ENCODE measurements at regions not wholly inside any gene's neighbourhood (a gene's known extent, or its start where the extent isn't known, plus 50 kb on each side); places are given as distances from the start of the nearest gene placed in this dataset.

GRCh38 chr4:123522646-123523045 lies 126.1 kb downstream of the SPRY1 start:
- Histone ChIP-seq H3K27me3 (no peaks in the 10 kb centered on the region), H3K4me3 (no peak overlapping the region), H3K9me3 (no peaks in the 10 kb centered on the region), H3K36me3 (no peaks in the 10 kb centered on the region), H3K27ac (no peak overlapping the region), H3K4me1 (no peaks in the 10 kb centered on the region)
- 69 to 77% methylated on average over 3 of the region's 3 CpGs for WGBS, 2 donors
- no peak for TF ChIP-seq CTCF (IDR thresholded peaks at IDR 0.05)
- TF ChIP-seq POLR2A (IDR thresholded peaks at IDR 0.05), result no peak
- TF ChIP-seq EP300 (IDR thresholded peaks at IDR 0.05), result no peak
- no peak for TF ChIP-seq POLR2AphosphoS5 (IDR thresholded peaks at IDR 0.05)
- DNase-seq, result no peak
- intact Hi-C loops (cut with DNase I), result no loop called here

- WGBS, 2 donors, result 77 to 87% methylated on average over 5 of the region's 5 CpGs
- Histone ChIP-seq H3K36me3 (no peaks in the 10 kb centered on the region), H3K4me3 (no peak overlapping the region), H3K27me3 (no peaks in the 10 kb centered on the region), H3K4me1 (no peaks in the 10 kb centered on the region), H3K9me3 (no peaks in the 10 kb centered on the region), H3K27ac (no peak overlapping the region)
- TF ChIP-seq POLR2A (IDR thresholded peaks at IDR 0.05) (no peak), EP300 (IDR thresholded peaks at IDR 0.05) (no peak), CTCF (IDR thresholded peaks at IDR 0.05) (no peak), POLR2AphosphoS5 (IDR thresholded peaks at IDR 0.05) (no peak)
- DNase-seq, result no peak
- intact Hi-C loops (cut with DNase I), result no loop called here
These were observed 128.5 kb downstream of the SPRY1 start for GRCh38 chr4:123524958-123525628.

GRCh38 chr4:123526511-123526910 lies 129.9 kb downstream of the SPRY1 start:
- Histone ChIP-seq H3K27me3 (no peaks in the 10 kb centered on the region), H3K36me3 (no peaks in the 10 kb centered on the region), H3K9me3 (no peaks in the 10 kb centered on the region), H3K4me1 (no peaks in the 10 kb centered on the region), H3K4me3 (no peak overlapping the region), H3K27ac (no peak overlapping the region)
- TF ChIP-seq POLR2A (IDR thresholded peaks at IDR 0.05) (no peak), CTCF (IDR thresholded peaks at IDR 0.05) (no peak)
- 61 to 78% methylated on average over 2 of the region's 2 CpGs for WGBS, 2 donors
- no peak for DNase-seq
- intact Hi-C loops (cut with DNase I), result no loop called here

- intact Hi-C loops (cut with DNase I), result no loop called here
- DNase-seq, result no peak
- no peaks in the 10 kb centered on the region for H3K36me3 ChIP-seq
- TF ChIP-seq CTCF (IDR thresholded peaks at IDR 0.05) (no peak), POLR2A (IDR thresholded peaks at IDR 0.05) (no peak), EP300 (IDR thresholded peaks at IDR 0.05) (no peak), POLR2AphosphoS5 (IDR thresholded peaks at IDR 0.05) (no peak)
- WGBS, 2 donors, result 55 to 91% methylated on average over 3 of the region's 3 CpGs
- H3K9me3 ChIP-seq, result no peaks in the 10 kb centered on the region
- no peak overlapping the region for H3K4me3 ChIP-seq
- no peaks in the 10 kb centered on the region for H3K27me3 ChIP-seq
- H3K27ac ChIP-seq, result no peak overlapping the region
- no peaks in the 10 kb centered on the region for H3K4me1 ChIP-seq
These were observed 132.1 kb downstream of the SPRY1 start for GRCh38 chr4:123528501-123529277.

All from sigmoid colon (tissue), 6 donors.